ENCODE measurements at regions not wholly inside any gene's neighbourhood (a gene's known extent, or its start where the extent isn't known, plus 50 kb on each side); places are given as distances from the start of the nearest gene placed in this dataset.

DNA sequence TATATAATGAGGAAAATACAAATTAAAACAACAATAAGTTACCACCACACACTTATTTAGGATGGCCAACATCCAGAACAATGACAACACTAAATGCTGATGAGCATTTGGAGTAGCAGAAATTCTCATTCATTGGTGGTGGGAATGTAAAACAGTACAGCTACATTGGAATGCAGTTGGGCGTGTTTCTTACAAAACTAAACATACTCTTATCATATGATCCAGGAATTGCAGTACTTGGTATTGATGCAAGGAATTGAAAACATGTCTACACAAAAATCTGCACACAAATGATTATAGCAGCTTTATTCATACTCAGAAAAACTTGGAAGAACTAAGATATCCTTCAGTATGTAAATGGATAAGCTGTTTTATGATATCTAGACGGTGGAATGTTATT lies 594.2 kb downstream of the ZBBX start:
- Histone ChIP-seq H3K9me2 (replicated peaks; ENCODE audit: control insufficient read depth, low read length) (no peaks in the 10 kb centered on the region), H4K20me1 (ENCODE audit: control insufficient read depth, insufficient read depth, low read depth, low read length) (no peaks in the 10 kb centered on the region), H3K4me1 (ENCODE audit: control insufficient read depth, low read length) (no peaks in the 10 kb centered on the region), H3K27ac (ENCODE audit: low read depth, low read length) (no peak overlapping the region), H3K9me3 (ENCODE audit: control insufficient read depth, insufficient read depth, low read length) (no peaks in the 10 kb centered on the region), H3K4me2 (ENCODE audit: low read length) (no peak overlapping the region), H3K4me3 (ENCODE audit: low read length) (no peak overlapping the region), H3K79me2 (ENCODE audit: control insufficient read depth, low read length) (no peaks in the 10 kb centered on the region), H3K36me3 (ENCODE audit: control insufficient read depth, low read length) (no peaks in the 10 kb centered on the region), H3F3A (ENCODE audit: control insufficient read depth, insufficient read depth) (no peaks in the 10 kb centered on the region), H3K27me3 (ENCODE audit: control insufficient read depth, low read length) (no peaks in the 10 kb centered on the region)
- TF ChIP-seq, protein P1, sequence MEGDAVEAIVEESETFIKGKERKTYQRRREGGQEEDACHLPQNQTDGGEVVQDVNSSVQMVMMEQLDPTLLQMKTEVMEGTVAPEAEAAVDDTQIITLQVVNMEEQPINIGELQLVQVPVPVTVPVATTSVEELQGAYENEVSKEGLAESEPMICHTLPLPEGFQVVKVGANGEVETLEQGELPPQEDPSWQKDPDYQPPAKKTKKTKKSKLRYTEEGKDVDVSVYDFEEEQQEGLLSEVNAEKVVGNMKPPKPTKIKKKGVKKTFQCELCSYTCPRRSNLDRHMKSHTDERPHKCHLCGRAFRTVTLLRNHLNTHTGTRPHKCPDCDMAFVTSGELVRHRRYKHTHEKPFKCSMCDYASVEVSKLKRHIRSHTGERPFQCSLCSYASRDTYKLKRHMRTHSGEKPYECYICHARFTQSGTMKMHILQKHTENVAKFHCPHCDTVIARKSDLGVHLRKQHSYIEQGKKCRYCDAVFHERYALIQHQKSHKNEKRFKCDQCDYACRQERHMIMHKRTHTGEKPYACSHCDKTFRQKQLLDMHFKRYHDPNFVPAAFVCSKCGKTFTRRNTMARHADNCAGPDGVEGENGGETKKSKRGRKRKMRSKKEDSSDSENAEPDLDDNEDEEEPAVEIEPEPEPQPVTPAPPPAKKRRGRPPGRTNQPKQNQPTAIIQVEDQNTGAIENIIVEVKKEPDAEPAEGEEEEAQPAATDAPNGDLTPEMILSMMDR (IDR thresholded peaks at IDR 0.05; ENCODE audit: low read depth, low read length, poor library complexity, severe bottlenecking), result no peak
- no peak for TF ChIP-seq EZH2phosphoT487 (IDR thresholded peaks at IDR 0.05; ENCODE audit: borderline replicate concordance, low read length)

DNA sequence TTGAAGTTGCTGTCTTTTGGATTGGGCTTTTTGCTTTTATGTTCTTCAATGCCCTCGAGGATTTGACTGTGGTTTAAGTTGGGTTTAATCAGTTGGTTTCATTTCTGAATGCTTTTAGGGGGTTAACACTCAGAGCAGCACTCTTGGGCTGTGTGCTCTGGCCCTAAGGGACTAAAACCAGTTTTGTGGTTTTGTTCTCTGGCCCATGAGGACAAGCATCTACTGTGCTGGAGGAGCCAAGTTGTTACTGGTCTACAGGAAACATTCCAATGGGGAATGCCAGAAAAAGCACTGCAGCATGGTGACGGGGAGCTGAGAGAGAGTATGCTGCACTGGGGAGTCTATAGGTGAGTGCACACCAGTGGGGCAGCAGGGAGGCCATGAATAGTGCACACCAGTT lies 596.9 kb downstream of the ZBBX start:
- Histone ChIP-seq H3K27ac (ENCODE audit: low read depth, low read length) (no peak overlapping the region), H3F3A (ENCODE audit: control insufficient read depth, insufficient read depth) (no peaks in the 10 kb centered on the region), H3K9me3 (ENCODE audit: control insufficient read depth, insufficient read depth, low read length) (no peaks in the 10 kb centered on the region), H3K79me2 (ENCODE audit: control insufficient read depth, low read length) (no peaks in the 10 kb centered on the region), H3K4me1 (ENCODE audit: control insufficient read depth, low read length) (no peaks in the 10 kb centered on the region), H3K36me3 (ENCODE audit: control insufficient read depth, low read length) (no peaks in the 10 kb centered on the region), H3K4me2 (ENCODE audit: low read length) (no peak overlapping the region), H3K4me3 (ENCODE audit: low read length) (no peak overlapping the region), H3K27me3 (ENCODE audit: control insufficient read depth, low read length) (no peaks in the 10 kb centered on the region), H3K9me2 (replicated peaks; ENCODE audit: control insufficient read depth, low read length) (no peaks in the 10 kb centered on the region), H4K20me1 (ENCODE audit: control insufficient read depth, insufficient read depth, low read depth, low read length) (no peaks in the 10 kb centered on the region)
- TF ChIP-seq EZH2phosphoT487 (IDR thresholded peaks at IDR 0.05; ENCODE audit: borderline replicate concordance, low read length), result no peak
- TF ChIP-seq, protein P1 (IDR thresholded peaks at IDR 0.05; ENCODE audit: low read depth, low read length, poor library complexity, severe bottlenecking), result no peak

DNA sequence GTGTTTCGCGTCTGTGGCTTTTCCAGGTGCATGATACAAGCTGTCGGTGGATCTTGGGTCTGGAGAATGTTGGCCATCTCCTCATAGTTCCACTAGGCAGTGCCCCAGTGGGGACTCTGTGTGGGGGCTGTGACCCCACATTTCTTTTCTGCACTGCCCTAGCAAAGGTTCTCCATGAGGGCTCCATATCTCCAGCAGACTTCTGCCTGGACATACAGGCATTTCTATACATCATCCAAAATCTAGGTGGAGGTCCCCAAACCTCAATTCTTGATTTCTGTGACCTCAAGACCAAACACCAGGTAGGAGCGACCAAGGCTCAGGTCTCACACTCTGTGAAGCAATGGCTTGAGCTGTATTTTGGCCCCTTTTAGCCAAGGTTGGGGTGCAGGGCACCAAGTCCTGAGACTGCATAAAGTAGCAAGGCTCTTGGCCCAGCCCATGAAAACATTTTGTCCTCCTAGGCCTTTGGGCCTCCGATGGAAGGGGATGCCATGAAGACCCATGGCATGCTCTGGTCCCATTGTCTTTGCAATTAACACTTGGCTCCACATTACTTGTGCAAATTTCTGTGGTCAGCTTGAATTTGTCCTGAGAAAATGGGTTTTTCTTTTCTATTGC lies 615.3 kb downstream of the ZBBX start:
- no peak overlapping the region for H3K27ac ChIP-seq (ENCODE audit: low read depth, low read length)
- no peaks in the 10 kb centered on the region for H3F3A ChIP-seq (ENCODE audit: control insufficient read depth, insufficient read depth)
- H3K27me3 ChIP-seq (ENCODE audit: control insufficient read depth, low read length), result no peaks in the 10 kb centered on the region
- no peaks in the 10 kb centered on the region for H4K20me1 ChIP-seq (ENCODE audit: control insufficient read depth, insufficient read depth, low read depth, low read length)
- H3K4me3 ChIP-seq (ENCODE audit: low read length), result no peak overlapping the region
- no peaks in the 10 kb centered on the region for H3K79me2 ChIP-seq (ENCODE audit: control insufficient read depth, low read length)
- TF ChIP-seq, protein P1 (IDR thresholded peaks at IDR 0.05; ENCODE audit: low read depth, low read length, poor library complexity, severe bottlenecking), result no peak
- no peak for TF ChIP-seq EZH2phosphoT487 (IDR thresholded peaks at IDR 0.05; ENCODE audit: borderline replicate concordance, low read length)
- H3K36me3 ChIP-seq (ENCODE audit: control insufficient read depth, low read length), result no peaks in the 10 kb centered on the region
- no peak overlapping the region for H3K4me2 ChIP-seq (ENCODE audit: low read length)
- no peaks in the 10 kb centered on the region for H3K9me2 ChIP-seq (replicated peaks; ENCODE audit: control insufficient read depth, low read length)
- no peaks in the 10 kb centered on the region for H3K4me1 ChIP-seq (ENCODE audit: control insufficient read depth, low read length)
- H3K9me3 ChIP-seq (ENCODE audit: control insufficient read depth, insufficient read depth, low read length), result peaks cover 10% of the 10 kb centered on the region; the same call in 1 of the 2 replicates
